RWPE2 (cell line): ENCODE measurements at regions not wholly inside any gene's neighbourhood (a gene's known extent, or its start where the extent isn't known, plus 50 kb on each side); places are given as distances from the start of the nearest gene placed in this dataset.

Experiments
- ATAC-seq: fragments of 200-7000 bp; cut with Tn5 transposase; 3 replicates; pipeline ENCODE4 v1.9.1; 2021; ENCODE audit warnings: low read depth
- DNase-seq: peaks from one replicate; pipeline ENCODE4 v3.0.0-alpha.2; 2020; ENCODE audit warnings: low spot score
- H3K27ac ChIP-seq: fragments of 450-650 bp; 2 replicates; pipeline ENCODE4 v1.5.1; 2017; ENCODE audit warnings: mild to moderate bottlenecking; ENCODE audit not compliant: poor library complexity, severe bottlenecking
- H3K27me3 ChIP-seq: fragments of 250-450 bp; sonication (Bioruptor Pico); 2 replicates; pipeline ENCODE4 v1.5.1; 2021; ENCODE audit warnings: mild to moderate bottlenecking, moderate library complexity; ENCODE audit not compliant: insufficient read depth, poor library complexity, severe bottlenecking
- H3K36me3 ChIP-seq: fragments of 250-450 bp; sonication (Bioruptor Pico); 2 replicates; pipeline ENCODE4 v1.5.1; 2020; ENCODE audit warnings: low read depth, mild to moderate bottlenecking, moderate library complexity
- H3K4me1 ChIP-seq: fragments of 250-450 bp; sonication (Bioruptor Pico); 2 replicates; pipeline ENCODE4 v1.5.1; 2021; ENCODE audit warnings: mild to moderate bottlenecking, moderate library complexity; ENCODE audit not compliant: insufficient read depth, poor library complexity, severe bottlenecking
- H3K4me3 ChIP-seq: fragments of 250-450 bp; sonication (Bioruptor Pico); 2 replicates; pipeline ENCODE4 v1.5.1; 2021; ENCODE audit warnings: mild to moderate bottlenecking, moderate library complexity; ENCODE audit not compliant: severe bottlenecking
- H3K9me3 ChIP-seq: fragments of 250-450 bp; sonication (Bioruptor Pico); 2 replicates; pipeline ENCODE4 v1.5.1; 2021; ENCODE audit warnings: mild to moderate bottlenecking, moderate library complexity; ENCODE audit not compliant: severe bottlenecking
- TF ChIP-seq, protein P1 (sequence below): fragments of 450-650 bp; IDR thresholded peaks from one replicate; pipeline ENCODE4 v1.5.1; 2017; ENCODE audit warnings: mild to moderate bottlenecking, moderate library complexity; ENCODE audit not compliant: poor library complexity, severe bottlenecking

DNA sequence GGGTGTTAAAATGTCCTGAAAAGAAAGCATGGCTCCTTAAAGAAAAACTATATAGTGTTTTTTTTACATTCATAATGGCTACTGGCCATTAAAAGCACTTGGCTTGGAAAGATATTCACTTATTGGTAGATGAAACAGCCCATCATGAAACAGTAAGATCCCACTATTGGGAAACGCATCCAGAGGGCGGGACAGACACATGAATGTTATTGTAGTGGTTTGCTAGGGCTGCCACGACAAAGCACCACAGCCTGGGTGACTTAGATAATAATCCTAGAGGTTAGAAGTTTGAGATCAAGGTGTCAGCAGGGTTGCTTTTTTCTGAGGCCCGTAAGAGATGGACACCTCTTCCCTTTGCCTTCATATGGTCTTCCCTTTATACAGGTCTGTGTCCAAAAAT lies 139.4 kb upstream of the ANKH start:
- ATAC-seq (no peak), DNase-seq (no peak)
- H3K4me3 ChIP-seq = no peak overlapping the region
- H3K27ac ChIP-seq = no peak overlapping the region
- H3K27me3 ChIP-seq = no peaks in the 10 kb centered on the region
- TF ChIP-seq, protein P1, sequence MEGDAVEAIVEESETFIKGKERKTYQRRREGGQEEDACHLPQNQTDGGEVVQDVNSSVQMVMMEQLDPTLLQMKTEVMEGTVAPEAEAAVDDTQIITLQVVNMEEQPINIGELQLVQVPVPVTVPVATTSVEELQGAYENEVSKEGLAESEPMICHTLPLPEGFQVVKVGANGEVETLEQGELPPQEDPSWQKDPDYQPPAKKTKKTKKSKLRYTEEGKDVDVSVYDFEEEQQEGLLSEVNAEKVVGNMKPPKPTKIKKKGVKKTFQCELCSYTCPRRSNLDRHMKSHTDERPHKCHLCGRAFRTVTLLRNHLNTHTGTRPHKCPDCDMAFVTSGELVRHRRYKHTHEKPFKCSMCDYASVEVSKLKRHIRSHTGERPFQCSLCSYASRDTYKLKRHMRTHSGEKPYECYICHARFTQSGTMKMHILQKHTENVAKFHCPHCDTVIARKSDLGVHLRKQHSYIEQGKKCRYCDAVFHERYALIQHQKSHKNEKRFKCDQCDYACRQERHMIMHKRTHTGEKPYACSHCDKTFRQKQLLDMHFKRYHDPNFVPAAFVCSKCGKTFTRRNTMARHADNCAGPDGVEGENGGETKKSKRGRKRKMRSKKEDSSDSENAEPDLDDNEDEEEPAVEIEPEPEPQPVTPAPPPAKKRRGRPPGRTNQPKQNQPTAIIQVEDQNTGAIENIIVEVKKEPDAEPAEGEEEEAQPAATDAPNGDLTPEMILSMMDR = no peak
- no peaks in the 10 kb centered on the region for H3K36me3 ChIP-seq
- H3K9me3 ChIP-seq = no peaks in the 10 kb centered on the region
- peaks cover 30% of the 10 kb centered on the region for H3K4me1 ChIP-seq

DNA sequence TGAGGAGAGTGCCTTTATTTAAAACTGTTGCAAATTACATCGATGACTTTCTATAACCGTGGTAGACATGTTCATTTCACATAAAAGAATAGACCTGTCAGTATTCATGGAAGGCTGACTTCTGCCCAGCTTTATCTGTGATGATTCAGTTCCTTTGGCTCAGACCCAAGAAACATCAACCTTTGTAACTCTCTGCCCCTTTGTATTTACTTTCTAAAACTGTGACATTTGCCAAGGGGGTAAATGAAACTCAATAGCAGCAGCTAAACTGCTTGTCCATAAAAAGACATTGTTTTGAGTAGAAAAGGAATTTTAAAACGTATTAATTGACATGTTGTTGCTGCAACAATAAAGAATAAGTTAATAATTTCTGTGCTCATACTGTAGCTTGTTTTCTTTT lies 137.8 kb upstream of the ANKH start:
- ATAC-seq = peak; percentile 69
- Histone ChIP-seq H3K4me1 (peaks cover 25% of the 10 kb centered on the region), H3K36me3 (no peaks in the 10 kb centered on the region), H3K9me3 (no peaks in the 10 kb centered on the region), H3K27ac (peak overlapping the region; percentile 75), H3K4me3 (no peak overlapping the region), H3K27me3 (no peaks in the 10 kb centered on the region)
- TF ChIP-seq, protein P1 = no peak
- DNase-seq = no peak

DNA sequence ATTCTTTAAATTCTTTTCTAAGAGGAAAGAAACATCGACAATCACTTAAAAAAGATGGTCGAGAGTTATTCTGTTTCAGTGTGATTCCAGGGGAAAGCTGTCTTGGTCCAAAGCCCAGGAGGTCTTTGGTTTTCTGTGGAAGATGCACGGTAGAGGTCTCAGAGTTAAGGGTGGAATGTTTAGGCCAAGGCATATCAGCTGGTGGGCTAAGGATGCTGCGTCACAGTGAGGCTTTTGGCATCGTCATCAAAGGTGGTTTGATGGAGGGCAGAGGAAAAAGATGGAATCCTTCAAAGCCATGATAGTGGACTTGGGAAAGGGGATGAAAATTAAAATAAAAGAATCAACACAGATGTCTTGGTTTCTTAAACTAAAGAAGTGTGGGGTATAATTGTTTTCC lies 137.3 kb upstream of the ANKH start:
- Histone ChIP-seq H3K36me3 (no peaks in the 10 kb centered on the region), H3K27ac (peak overlapping the region; percentile 75), H3K4me3 (no peak overlapping the region), H3K27me3 (no peaks in the 10 kb centered on the region), H3K4me1 (peaks cover 25% of the 10 kb centered on the region), H3K9me3 (no peaks in the 10 kb centered on the region)
- DNase-seq (no peak), ATAC-seq (no peak)
- TF ChIP-seq, protein P1 = no peak

DNA sequence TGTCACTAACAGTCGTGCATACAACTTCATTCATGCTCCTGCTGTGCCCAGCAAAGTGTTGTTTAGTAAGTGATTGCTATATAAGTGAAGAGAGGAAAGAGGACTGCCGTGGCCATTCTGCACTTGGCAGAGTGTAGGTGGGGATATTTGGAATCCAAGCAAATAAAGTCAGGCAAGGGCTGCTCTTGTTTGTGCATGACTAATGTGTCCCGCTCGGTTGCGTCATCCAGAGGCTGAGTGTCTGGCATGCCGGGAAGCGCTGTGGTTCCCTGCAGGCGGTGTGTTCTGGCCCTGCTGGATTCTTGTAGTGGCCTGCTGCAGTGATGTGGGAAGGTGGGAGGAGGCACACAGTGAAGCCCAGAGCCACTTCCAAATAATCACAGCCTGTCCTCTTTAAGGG lies 136.9 kb upstream of the ANKH start:
- ATAC-seq = peak; percentile 95
- peak; percentile 99 for DNase-seq
- TF ChIP-seq, protein P1 = peak; percentile 13

DNA sequence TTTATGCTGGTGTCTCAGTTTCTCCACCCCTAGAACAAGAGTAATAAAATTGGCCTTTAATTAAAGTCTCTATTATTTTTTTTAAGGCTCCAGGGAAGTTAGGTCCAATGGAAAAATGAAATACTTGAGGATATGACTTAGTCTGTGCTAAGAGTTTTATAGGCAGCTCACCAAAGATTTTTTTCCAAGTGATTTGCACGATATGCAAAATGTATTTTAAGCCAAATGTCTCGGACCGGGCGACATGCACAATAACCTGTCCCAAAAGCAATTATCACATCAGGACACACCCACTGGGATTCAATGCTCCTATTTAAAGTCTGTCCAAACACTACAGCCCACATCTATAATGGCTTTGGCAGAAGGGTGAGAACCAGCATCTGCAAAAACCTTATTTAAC lies 136.1 kb upstream of the ANKH start:
- Histone ChIP-seq H3K27ac (no peak overlapping the region), H3K27me3 (no peaks in the 10 kb centered on the region), H3K4me3 (no peak overlapping the region), H3K4me1 (peaks cover 25% of the 10 kb centered on the region), H3K36me3 (no peaks in the 10 kb centered on the region), H3K9me3 (no peaks in the 10 kb centered on the region)
- DNase-seq (no peak), ATAC-seq (no peak)
- TF ChIP-seq, protein P1 = no peak

More for the DNA sequence above, 136.9 kb upstream of the ANKH start:
- peaks cover 25% of the 10 kb centered on the region for H3K4me1 ChIP-seq
- H3K36me3 ChIP-seq = no peaks in the 10 kb centered on the region
- H3K27ac ChIP-seq = peak overlapping the region; percentile 75
- H3K4me3 ChIP-seq = no peak overlapping the region
- no peaks in the 10 kb centered on the region for H3K9me3 ChIP-seq
- H3K27me3 ChIP-seq = no peaks in the 10 kb centered on the region
